Thoracic aorta (tissue), 2 donors: ENCODE measurements at regions not wholly inside any gene's neighbourhood (a gene's known extent, or its start where the extent isn't known, plus 50 kb on each side); places are given as distances from the start of the nearest gene placed in this dataset.

Experiments used
- ATAC-seq: fragments of 150-250 bp; one replicate; pipeline ENCODE4 v1.8.0; 2017; ENCODE audit warnings: low read depth; ENCODE audit not compliant: insufficient number of reproducible peaks, low FRiP score
- DNase-seq: peaks from one replicate; pipeline ENCODE4 v3.0.0-alpha.2; 2020; ENCODE audit warnings: low spot score
- H3K27ac ChIP-seq, 2 donors: fragments of 200-600 bp; sonication (generic); 1 replicate in 1 of 2; 2 replicates in 1 of 2; pipeline ENCODE4 v1.5.1; 2016; ENCODE audit warnings: mild to moderate bottlenecking in 2 of 2, moderate library complexity in 2 of 2
- H3K27me3 ChIP-seq: fragments of 200-600 bp; sonication (generic); replicated peaks from 2 replicates; pipeline ENCODE4 v1.6.0; 2016; ENCODE audit warnings: mild to moderate bottlenecking; ENCODE audit not compliant: insufficient read depth
- H3K36me3 ChIP-seq: fragments of 200-600 bp; sonication (generic); one replicate; pipeline ENCODE4 v1.5.1; 2016
- H3K4me1 ChIP-seq, 2 donors: fragments of 200-600 bp; sonication (generic); 1 replicate in 1 of 2; 2 replicates in 1 of 2; pipeline versions ENCODE4 v1.5.1 to v1.6.0; 2016; ENCODE audit warnings: low read depth in 2 of 2, mild to moderate bottlenecking in 1 of 2; ENCODE audit not compliant: control insufficient read depth in 1 of 2
- H3K4me3 ChIP-seq: fragments of 200-600 bp; sonication (generic); 2 replicates; pipeline ENCODE4 v1.5.1; 2016; ENCODE audit warnings: mild to moderate bottlenecking
- H3K9me3 ChIP-seq: fragments of 200-600 bp; sonication (generic); 2 replicates; pipeline ENCODE4 v1.5.1; 2016
- CTCF ChIP-seq: fragments of 200-600 bp; sonication (generic); IDR thresholded peaks from one replicate; pipeline ENCODE4 v1.5.1; 2019; ENCODE audit warnings: antibody characterized with exemption

- H3K4me1 ChIP-seq: no peaks in the 10 kb centered on the region
- no peak overlapping the region for H3K27ac ChIP-seq
- no peak for DNase-seq
- no peak for TF ChIP-seq CTCF
- H3K9me3 ChIP-seq: no peaks in the 10 kb centered on the region
- no peak for ATAC-seq
- H3K4me3 ChIP-seq: no peak overlapping the region
- H3K36me3 ChIP-seq: no peaks in the 10 kb centered on the region
- no peaks in the 10 kb centered on the region for H3K27me3 ChIP-seq
These were observed 140.6 kb downstream of the SPANXA1 start for GRCh38 chrX:141443922-141444321.

GRCh38 chrX:141439651-141440050 lies 144.9 kb downstream of the SPANXA1 start:
- Histone ChIP-seq H3K27ac (peak overlapping the region in 1 of 2 donors; percentile 26), H3K4me3 (no peak overlapping the region), H3K27me3 (no peaks in the 10 kb centered on the region), H3K4me1 (no peaks in the 10 kb centered on the region), H3K36me3 (no peaks in the 10 kb centered on the region), H3K9me3 (no peaks in the 10 kb centered on the region)
- TF ChIP-seq CTCF: no peak
- DNase-seq (no peak), ATAC-seq (no peak)

- H3K4me1 ChIP-seq: no peaks in the 10 kb centered on the region
- ATAC-seq: no peak
- H3K27ac ChIP-seq: no peak overlapping the region
- DNase-seq: no peak
- no peak overlapping the region for H3K4me3 ChIP-seq
- no peak for TF ChIP-seq CTCF
- no peaks in the 10 kb centered on the region for H3K27me3 ChIP-seq
- no peaks in the 10 kb centered on the region for H3K36me3 ChIP-seq
- no peaks in the 10 kb centered on the region for H3K9me3 ChIP-seq
These were observed 168.6 kb downstream of the SPANXA1 start for GRCh38 chrX:141415889-141416288.

- Histone ChIP-seq H3K9me3 (no peaks in the 10 kb centered on the region), H3K4me1 (peaks cover 0 to 10% of the 10 kb centered on the region in 2 donors), H3K27me3 (no peaks in the 10 kb centered on the region), H3K27ac (peak overlapping the region in 1 of 2 donors; percentile 12), H3K36me3 (no peaks in the 10 kb centered on the region), H3K4me3 (no peak overlapping the region)
- DNase-seq (no peak), ATAC-seq (no peak)
- TF ChIP-seq CTCF: no peak
These were observed 163.7 kb upstream of the SPANXC start for GRCh38 chrX:141405853-141406492.

- H3K27ac ChIP-seq: peak overlapping the region in 1 of 2 donors; percentile 12
These were observed 163.2 kb upstream of the SPANXC start for GRCh38 chrX:141405486-141405852.

More at GRCh38 chrX:141405486-141405852, 163.2 kb upstream of the SPANXC start:
- no peaks in the 10 kb centered on the region for H3K9me3 ChIP-seq
- H3K4me3 ChIP-seq: no peak overlapping the region
- no peak for DNase-seq
- H3K27me3 ChIP-seq: no peaks in the 10 kb centered on the region
- TF ChIP-seq CTCF: no peak
- H3K36me3 ChIP-seq: no peaks in the 10 kb centered on the region
- no peak for ATAC-seq
- peaks cover 0 to 10% of the 10 kb centered on the region in 2 donors for H3K4me1 ChIP-seq
